ENCODE measurements at regions not wholly inside any gene's neighbourhood (a gene's known extent, or its start where the extent isn't known, plus 50 kb on each side); places are given as distances from the start of the nearest gene placed in this dataset.

DNA sequence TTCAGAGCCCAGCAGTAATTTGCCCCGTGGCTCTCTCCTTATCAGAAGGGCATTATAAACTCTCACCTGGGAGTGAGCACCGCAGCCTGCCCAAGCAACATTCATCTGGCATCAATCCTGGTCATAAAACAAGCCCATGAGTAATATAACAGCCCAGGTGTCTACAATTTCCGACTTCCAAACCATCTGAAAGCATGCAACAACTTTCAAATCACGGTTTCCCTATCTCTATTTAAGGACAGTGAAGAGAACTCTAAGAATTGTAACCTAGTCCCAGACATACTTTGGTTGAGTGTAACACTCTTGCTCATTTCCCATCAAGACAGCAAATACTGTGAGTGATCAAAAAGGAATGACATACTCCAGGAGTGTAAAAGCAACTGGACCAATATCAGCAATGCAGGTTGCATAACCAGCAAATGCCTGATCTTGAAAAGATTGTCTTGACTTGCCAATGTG, 487.4 kb upstream of the SOX9 start:
- TF ChIP-seq, protein P1, sequence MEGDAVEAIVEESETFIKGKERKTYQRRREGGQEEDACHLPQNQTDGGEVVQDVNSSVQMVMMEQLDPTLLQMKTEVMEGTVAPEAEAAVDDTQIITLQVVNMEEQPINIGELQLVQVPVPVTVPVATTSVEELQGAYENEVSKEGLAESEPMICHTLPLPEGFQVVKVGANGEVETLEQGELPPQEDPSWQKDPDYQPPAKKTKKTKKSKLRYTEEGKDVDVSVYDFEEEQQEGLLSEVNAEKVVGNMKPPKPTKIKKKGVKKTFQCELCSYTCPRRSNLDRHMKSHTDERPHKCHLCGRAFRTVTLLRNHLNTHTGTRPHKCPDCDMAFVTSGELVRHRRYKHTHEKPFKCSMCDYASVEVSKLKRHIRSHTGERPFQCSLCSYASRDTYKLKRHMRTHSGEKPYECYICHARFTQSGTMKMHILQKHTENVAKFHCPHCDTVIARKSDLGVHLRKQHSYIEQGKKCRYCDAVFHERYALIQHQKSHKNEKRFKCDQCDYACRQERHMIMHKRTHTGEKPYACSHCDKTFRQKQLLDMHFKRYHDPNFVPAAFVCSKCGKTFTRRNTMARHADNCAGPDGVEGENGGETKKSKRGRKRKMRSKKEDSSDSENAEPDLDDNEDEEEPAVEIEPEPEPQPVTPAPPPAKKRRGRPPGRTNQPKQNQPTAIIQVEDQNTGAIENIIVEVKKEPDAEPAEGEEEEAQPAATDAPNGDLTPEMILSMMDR (IDR thresholded peaks at IDR 0.05): no peak
- no peak for TF ChIP-seq POLR2A (IDR thresholded peaks at IDR 0.05)

All from uterus (tissue), 2 donors.